CD4-positive, CD25-positive, alpha-beta regulatory T cell (primary cell): ENCODE measurements at regions not wholly inside any gene's neighbourhood (a gene's known extent, or its start where the extent isn't known, plus 50 kb on each side); places are given as distances from the start of the nearest gene placed in this dataset.
A peak's percentile ranks its signal among the peaks of the same experiment; 100 is the strongest.

Experiments used
- ATAC-seq, 2 donors: fragments of 150-1000 bp; cut with Tn5 transposase; one replicate each; pipeline ENCODE4 v1.10.0; 2021; ENCODE audit warnings: low read depth in 2 of 2, moderate number of reproducible peaks in 2 of 2, moderate library complexity in 1 of 2
- DNase-seq, 3 donors: peaks; one replicate each; pipeline versions ENCODE4 v3.0.0 to v3.0.0-alpha.2; 2012 to 2022; ENCODE audit warnings: mixed read lengths in 1 of 3
- H3K27ac ChIP-seq: one replicate; pipeline ENCODE4 v1.7.0; 2013; ENCODE audit warnings: mild to moderate bottlenecking, low read length; ENCODE audit not compliant: insufficient read depth, poor library complexity, severe bottlenecking
- H3K27me3 ChIP-seq: one replicate; pipeline ENCODE4 v1.7.0; 2013; ENCODE audit warnings: low read length; ENCODE audit not compliant: control insufficient read depth, insufficient read depth
- H3K36me3 ChIP-seq: one replicate; pipeline ENCODE4 v1.7.0; 2013; ENCODE audit warnings: mild to moderate bottlenecking, low read length, moderate library complexity; ENCODE audit not compliant: control insufficient read depth, insufficient read depth
- H3K4me1 ChIP-seq: 2 replicates; pipeline ENCODE4 v1.7.0; 2013; ENCODE audit warnings: mild to moderate bottlenecking, low read length; ENCODE audit not compliant: insufficient read depth, control insufficient read depth, poor library complexity, severe bottlenecking
- H3K4me3 ChIP-seq: one replicate; pipeline ENCODE4 v1.7.0; 2013; ENCODE audit warnings: low read depth, mild to moderate bottlenecking, low read length, moderate library complexity
- H3K9me3 ChIP-seq, 2 experiments: 1 replicate in 1 of 2; 2 replicates in 1 of 2; pipeline ENCODE4 v1.7.0; 2013; ENCODE audit warnings: low read length in 2 of 2, mild to moderate bottlenecking in 1 of 2, moderate library complexity in 1 of 2; ENCODE audit not compliant: control insufficient read depth in 2 of 2
- H3K27ac Mint-ChIP-seq, 3 donors: one replicate each; pipeline ENCODE4 v1.8.0; 2020 to 2022; ENCODE audit warnings: mild to moderate bottlenecking in 3 of 3, mixed read lengths in 3 of 3, moderate library complexity in 2 of 3
- H3K27me3 Mint-ChIP-seq: one replicate; pipeline ENCODE4 v1.8.0; 2022; ENCODE audit warnings: mild to moderate bottlenecking, mixed read lengths
- H3K36me3 Mint-ChIP-seq: one replicate; pipeline ENCODE4 v1.8.0; 2020; ENCODE audit warnings: mixed read lengths
- H3K4me1 Mint-ChIP-seq, 4 donors: one replicate each; pipeline ENCODE4 v1.8.0; 2020 to 2022; ENCODE audit warnings: mixed read lengths in 4 of 4, mild to moderate bottlenecking in 1 of 4
- H3K4me3 Mint-ChIP-seq, 4 donors: one replicate each; pipeline ENCODE4 v1.8.0; 2020 to 2022; ENCODE audit warnings: mild to moderate bottlenecking in 4 of 4, mixed read lengths in 4 of 4, moderate library complexity in 3 of 4
- H3K9me3 Mint-ChIP-seq, 7 donors: one replicate each; pipeline ENCODE4 v1.8.0; 2020 to 2022; ENCODE audit warnings: mixed read lengths in 7 of 7, mild to moderate bottlenecking in 3 of 7, moderate library complexity in 2 of 7

GRCh38 chr11:122439866-122440810, 215.4 kb upstream of the UBASH3B start:
- no peak overlapping the region for H3K4me3 ChIP-seq
- no peaks in the 10 kb centered on the region for H3K4me1 ChIP-seq
- H3K27me3 ChIP-seq, result peaks cover 5% of the 10 kb centered on the region
- Mint-ChIP-seq H3K27me3 (peaks cover 25% of the 10 kb centered on the region), H3K27ac (no peak overlapping the region), H3K9me3 (no peaks in the 10 kb centered on the region), H3K36me3 (no peaks in the 10 kb centered on the region), H3K4me1 (peaks cover 0 to 7% (median under 1%) of the 10 kb centered on the region in 4 donors), H3K4me3 (peak overlapping the region in 1 of 4 donors; percentile 38)
- no peaks in the 10 kb centered on the region for H3K9me3 ChIP-seq
- no peak for DNase-seq
- ATAC-seq, result no peak
- no peak overlapping the region for H3K27ac ChIP-seq
- H3K36me3 ChIP-seq, result no peaks in the 10 kb centered on the region

DNA sequence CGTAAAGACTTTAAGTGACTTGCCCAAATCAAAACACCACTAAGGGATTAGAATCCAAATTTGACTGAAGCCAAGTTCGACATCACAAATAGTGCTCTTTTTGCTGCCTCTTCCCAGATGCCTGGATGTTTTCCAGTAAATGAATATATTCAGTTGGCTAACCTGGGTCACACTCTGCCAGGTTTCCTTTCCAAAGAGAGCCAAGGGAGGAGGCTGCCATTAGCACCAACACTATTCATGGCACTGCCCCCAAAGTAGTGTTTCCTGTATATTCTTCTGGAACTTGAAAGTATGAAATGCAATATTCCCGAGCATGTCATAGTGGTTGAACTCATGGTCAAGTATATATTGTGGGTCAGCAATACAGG, 219.3 kb upstream of the UBASH3B start:
- H3K36me3 ChIP-seq, result no peaks in the 10 kb centered on the region
- no peaks in the 10 kb centered on the region for H3K4me1 ChIP-seq
- Mint-ChIP-seq H3K4me3 (no peak overlapping the region), H3K9me3 (peaks cover 0 to 3% (median 0%) of the 10 kb centered on the region in 7 donors), H3K27ac (no peak overlapping the region), H3K27me3 (peaks cover 29% of the 10 kb centered on the region), H3K4me1 (peaks cover 0 to 7% (median under 1%) of the 10 kb centered on the region in 4 donors), H3K36me3 (no peaks in the 10 kb centered on the region)
- ATAC-seq (no peak), DNase-seq (no peak)
- H3K9me3 ChIP-seq, result no peaks in the 10 kb centered on the region
- no peak overlapping the region for H3K4me3 ChIP-seq
- peaks cover 2% of the 10 kb centered on the region for H3K27me3 ChIP-seq
- H3K27ac ChIP-seq, result no peak overlapping the region

GRCh38 chr11:122435540-122436187, 219.9 kb upstream of the UBASH3B start:
- no peaks in the 10 kb centered on the region for H3K36me3 ChIP-seq
- no peaks in the 10 kb centered on the region for H3K36me3 Mint-ChIP-seq
- ATAC-seq (no peak), DNase-seq (no peak)
- H3K27me3 ChIP-seq, result peaks cover 2% of the 10 kb centered on the region
- peaks cover 0 to 4% (median 0%) of the 10 kb centered on the region in 4 donors for H3K4me1 Mint-ChIP-seq
- no peak overlapping the region for H3K4me3 ChIP-seq
- no peaks in the 10 kb centered on the region for H3K4me1 ChIP-seq
- peaks cover 25% of the 10 kb centered on the region for H3K27me3 Mint-ChIP-seq
- no peak overlapping the region for H3K27ac ChIP-seq
- H3K9me3 Mint-ChIP-seq, result peaks cover 0 to 3% (median 0%) of the 10 kb centered on the region in 7 donors
- H3K9me3 ChIP-seq, result no peaks in the 10 kb centered on the region
- H3K27ac Mint-ChIP-seq, result no peak overlapping the region
- no peak overlapping the region for H3K4me3 Mint-ChIP-seq

GRCh38 chr11:122434786-122435185, 220.7 kb upstream of the UBASH3B start:
- Mint-ChIP-seq H3K36me3 (no peaks in the 10 kb centered on the region), H3K4me3 (no peak overlapping the region), H3K27ac (no peak overlapping the region), H3K9me3 (peaks cover 0 to 3% (median 0%) of the 10 kb centered on the region in 7 donors), H3K4me1 (no peaks in the 10 kb centered on the region), H3K27me3 (peaks cover 20% of the 10 kb centered on the region)
- Histone ChIP-seq H3K27me3 (peaks cover 2% of the 10 kb centered on the region), H3K27ac (no peak overlapping the region), H3K4me3 (no peak overlapping the region), H3K36me3 (no peaks in the 10 kb centered on the region), H3K4me1 (no peaks in the 10 kb centered on the region), H3K9me3 (no peaks in the 10 kb centered on the region)
- no peak for ATAC-seq
- DNase-seq, result no peak

DNA sequence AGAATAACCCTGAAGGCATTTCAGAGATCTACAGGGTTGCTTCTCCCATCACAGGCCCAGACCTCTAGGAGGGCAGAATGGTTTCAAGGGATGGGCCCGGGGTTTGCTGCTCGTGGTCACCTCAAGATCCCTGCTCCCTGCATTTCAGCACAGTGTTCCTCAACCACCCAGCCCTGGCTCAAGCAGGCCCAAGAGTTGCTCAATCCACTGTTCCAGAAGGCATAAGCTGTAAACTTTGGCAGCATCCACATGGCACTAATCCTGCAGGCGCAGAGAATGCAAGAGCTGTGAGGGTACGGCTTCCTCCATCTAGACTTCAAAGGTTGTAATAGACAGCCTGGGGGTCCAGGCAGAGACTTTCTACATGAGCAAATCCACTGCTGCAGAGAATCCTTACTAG, 225.0 kb upstream of the UBASH3B start:
- Histone ChIP-seq H3K27me3 (peaks cover 2% of the 10 kb centered on the region), H3K4me3 (no peak overlapping the region), H3K36me3 (no peaks in the 10 kb centered on the region), H3K9me3 (no peaks in the 10 kb centered on the region), H3K27ac (no peak overlapping the region), H3K4me1 (no peaks in the 10 kb centered on the region)
- H3K9me3 Mint-ChIP-seq, result peaks cover 0 to 3% (median 0%) of the 10 kb centered on the region in 7 donors
- H3K36me3 Mint-ChIP-seq, result no peaks in the 10 kb centered on the region
- DNase-seq (no peak), ATAC-seq (no peak)
- H3K4me1 Mint-ChIP-seq, result no peaks in the 10 kb centered on the region
- no peak overlapping the region for H3K4me3 Mint-ChIP-seq
- peaks cover 5% of the 10 kb centered on the region for H3K27me3 Mint-ChIP-seq
- H3K27ac Mint-ChIP-seq, result no peak overlapping the region

DNA sequence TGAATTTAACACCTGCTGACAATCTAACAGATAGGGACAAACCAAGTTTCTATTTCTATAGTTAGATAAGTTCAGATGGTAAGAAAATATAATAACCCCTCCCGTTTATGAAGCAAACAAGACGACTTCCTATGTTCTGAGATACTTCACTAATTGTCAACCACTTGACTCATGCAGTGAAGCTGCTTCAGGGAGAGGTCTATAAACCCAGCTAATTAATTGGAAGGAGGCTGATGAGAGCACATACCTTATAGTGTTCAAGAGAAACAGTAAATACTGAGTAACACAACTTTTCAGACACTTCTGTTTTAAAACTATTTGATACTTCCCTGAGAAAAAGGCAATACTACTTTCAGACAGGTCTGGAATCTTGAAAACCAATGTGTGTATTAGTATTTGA, 229.4 kb upstream of the UBASH3B start:
- Histone ChIP-seq H3K4me1 (no peaks in the 10 kb centered on the region), H3K36me3 (no peaks in the 10 kb centered on the region), H3K27me3 (no peaks in the 10 kb centered on the region), H3K4me3 (no peak overlapping the region), H3K9me3 (no peaks in the 10 kb centered on the region), H3K27ac (no peak overlapping the region)
- ATAC-seq (no peak), DNase-seq (no peak)
- Mint-ChIP-seq H3K9me3 (peaks cover 0 to 6% (median 0%) of the 10 kb centered on the region in 7 donors), H3K27me3 (no peaks in the 10 kb centered on the region), H3K4me1 (no peaks in the 10 kb centered on the region), H3K4me3 (no peak overlapping the region), H3K36me3 (no peaks in the 10 kb centered on the region), H3K27ac (no peak overlapping the region)

DNA sequence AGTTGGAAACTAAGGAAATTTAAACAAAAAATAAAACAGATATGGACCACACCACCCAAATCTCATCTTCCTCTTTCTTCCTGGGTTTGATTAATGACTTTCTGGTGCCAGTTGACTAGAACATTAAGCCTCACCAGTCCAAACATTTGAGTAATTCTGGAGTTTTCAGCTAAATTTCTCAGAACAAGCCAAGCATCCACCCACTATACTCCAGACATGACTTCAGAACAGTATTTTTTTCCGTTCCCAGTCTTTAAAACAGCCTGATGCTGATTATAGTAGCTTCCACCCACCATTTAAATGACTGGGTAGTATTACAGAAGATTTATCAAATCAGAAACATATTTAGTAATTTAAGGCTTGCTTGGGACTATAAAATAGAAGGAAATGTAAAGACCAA, 230.9 kb upstream of the UBASH3B start:
- Mint-ChIP-seq H3K27ac (no peak overlapping the region), H3K36me3 (no peaks in the 10 kb centered on the region), H3K4me1 (no peaks in the 10 kb centered on the region), H3K9me3 (peaks cover 0 to 6% (median 0%) of the 10 kb centered on the region in 7 donors), H3K4me3 (no peak overlapping the region), H3K27me3 (no peaks in the 10 kb centered on the region)
- no peak for DNase-seq
- Histone ChIP-seq H3K36me3 (no peaks in the 10 kb centered on the region), H3K27ac (no peak overlapping the region), H3K4me1 (no peaks in the 10 kb centered on the region), H3K27me3 (no peaks in the 10 kb centered on the region), H3K4me3 (no peak overlapping the region), H3K9me3 (no peaks in the 10 kb centered on the region)
- no peak for ATAC-seq
